Astrocyte (in vitro differentiated cells and primary cell): ENCODE measurements at regions not wholly inside any gene's neighbourhood (a gene's known extent, or its start where the extent isn't known, plus 50 kb on each side); places are given as distances from the start of the nearest gene placed in this dataset.

Experiments used
- DNase-seq: peaks from one replicate; pipeline ENCODE4 v3.0.0-alpha.2; 2010; ENCODE audit warnings: low read depth
- FAIRE-seq: peaks from 2 replicates; lab custom pipeline; 2011; peaks lifted over from hg19 to GRCh38; lab: Jason Lieb, UNC
- H2AFZ ChIP-seq: 2 replicates; pipeline ENCODE4 v1.6.0; 2012; ENCODE audit warnings: low read depth, low read length, inconsistent platforms
- H3K27ac ChIP-seq: 2 replicates; pipeline ENCODE4 v1.5.1; 2011; ENCODE audit warnings: low read depth, low read length, inconsistent platforms
- H3K27me3 ChIP-seq: 2 replicates; pipeline ENCODE4 v1.6.0; 2011; ENCODE audit warnings: low read length, inconsistent platforms; ENCODE audit not compliant: insufficient read depth
- H3K36me3 ChIP-seq: 2 replicates; pipeline ENCODE4 v1.5.1; 2011; ENCODE audit warnings: low read length, inconsistent platforms; ENCODE audit not compliant: insufficient read depth
- H3K4me1 ChIP-seq: 2 replicates; pipeline ENCODE4 v1.5.1; 2011; ENCODE audit warnings: low read length, inconsistent platforms; ENCODE audit not compliant: insufficient read depth
- H3K4me2 ChIP-seq: 2 replicates; pipeline ENCODE4 v1.6.0; 2012; ENCODE audit warnings: low read length, inconsistent platforms
- H3K4me3 ChIP-seq: 2 replicates; pipeline ENCODE4 v1.5.1; 2011; ENCODE audit warnings: low read depth, mild to moderate bottlenecking, low read length, inconsistent platforms; ENCODE audit not compliant: insufficient read depth
- H3K79me2 ChIP-seq: 2 replicates; pipeline ENCODE4 v1.6.0; 2012; ENCODE audit warnings: mild to moderate bottlenecking, low read length, inconsistent platforms; ENCODE audit not compliant: insufficient read depth
- H3K9ac ChIP-seq: 2 replicates; pipeline ENCODE4 v1.6.0; 2012; ENCODE audit warnings: mild to moderate bottlenecking, low read length, inconsistent platforms
- H3K9me3 ChIP-seq: 2 replicates; pipeline ENCODE4 v1.5.1; 2012; ENCODE audit warnings: low read depth, mild to moderate bottlenecking, low read length, inconsistent platforms; ENCODE audit not compliant: insufficient read depth
- H4K20me1 ChIP-seq: 2 replicates; pipeline ENCODE4 v1.6.0; 2012; ENCODE audit warnings: low read length, inconsistent platforms; ENCODE audit not compliant: insufficient read depth
- H3K27ac Mint-ChIP-seq: one replicate; pipeline ENCODE4 v1.8.0; 2021; ENCODE audit warnings: mild to moderate bottlenecking, mixed read lengths; ENCODE audit not compliant: unreplicated experiment
- H3K27me3 Mint-ChIP-seq: one replicate; pipeline ENCODE4 v1.8.0; 2021; ENCODE audit warnings: low read depth, mixed read lengths; ENCODE audit not compliant: unreplicated experiment
- H3K36me3 Mint-ChIP-seq: one replicate; pipeline ENCODE4 v1.8.0; 2021; ENCODE audit warnings: low read depth, mixed read lengths; ENCODE audit not compliant: unreplicated experiment
- H3K4me1 Mint-ChIP-seq: one replicate; pipeline ENCODE4 v1.8.0; 2021; ENCODE audit warnings: low read depth, mixed read lengths; ENCODE audit not compliant: unreplicated experiment
- H3K4me3 Mint-ChIP-seq: one replicate; pipeline ENCODE4 v1.8.0; 2021; ENCODE audit warnings: mild to moderate bottlenecking, moderate library complexity, mixed read lengths; ENCODE audit not compliant: unreplicated experiment
- H3K9me3 Mint-ChIP-seq: one replicate; pipeline ENCODE4 v1.8.0; 2021; ENCODE audit warnings: mild to moderate bottlenecking, mixed read lengths; ENCODE audit not compliant: unreplicated experiment
- CTCF ChIP-seq: IDR thresholded peaks from 2 replicates; pipeline ENCODE4 v1.5.1; 2011; ENCODE audit warnings: low read depth, mild to moderate bottlenecking, inconsistent platforms, low read length, moderate library complexity; ENCODE audit not compliant: insufficient read depth
- EZH2 ChIP-seq: IDR thresholded peaks from 2 replicates; pipeline ENCODE4 v1.6.1; 2012; ENCODE audit warnings: mild to moderate bottlenecking, low read length, inconsistent platforms; ENCODE audit not compliant: insufficient read depth

GRCh38 chr2:56688661-56689060 is 504.9 kb downstream of the CCDC85A start:
- H3K79me2 ChIP-seq: no peaks in the 10 kb centered on the region
- H3K4me2 ChIP-seq: no peak overlapping the region
- TF ChIP-seq EZH2 (no peak), CTCF (no peak)
- FAIRE-seq (no peak), DNase-seq (no peak)
- Mint-ChIP-seq H3K4me1 (peaks cover 20% of the 10 kb centered on the region), H3K27ac (no peak overlapping the region), H3K9me3 (no peaks in the 10 kb centered on the region), H3K36me3 (no peaks in the 10 kb centered on the region), H3K4me3 (no peak overlapping the region), H3K27me3 (no peaks in the 10 kb centered on the region)
- no peaks in the 10 kb centered on the region for H4K20me1 ChIP-seq
- H3K27me3 ChIP-seq: no peaks in the 10 kb centered on the region
- H3K4me1 ChIP-seq: no peaks in the 10 kb centered on the region
- no peak overlapping the region for H3K27ac ChIP-seq
- no peak overlapping the region for H2AFZ ChIP-seq
- no peaks in the 10 kb centered on the region for H3K36me3 ChIP-seq
- H3K9ac ChIP-seq: no peak overlapping the region
- H3K4me3 ChIP-seq: no peak overlapping the region
- no peaks in the 10 kb centered on the region for H3K9me3 ChIP-seq

- Histone ChIP-seq H3K9ac (no peak overlapping the region), H3K27me3 (no peaks in the 10 kb centered on the region), H4K20me1 (no peaks in the 10 kb centered on the region), H3K4me3 (no peak overlapping the region), H3K36me3 (no peaks in the 10 kb centered on the region), H2AFZ (no peak overlapping the region), H3K27ac (no peak overlapping the region), H3K9me3 (no peaks in the 10 kb centered on the region), H3K4me1 (no peaks in the 10 kb centered on the region), H3K4me2 (no peak overlapping the region), H3K79me2 (no peaks in the 10 kb centered on the region)
- DNase-seq (no peak), FAIRE-seq (no peak)
- TF ChIP-seq CTCF: no peak
- TF ChIP-seq EZH2: no peak
- Mint-ChIP-seq H3K9me3 (no peaks in the 10 kb centered on the region), H3K4me3 (no peak overlapping the region), H3K27ac (no peak overlapping the region), H3K36me3 (no peaks in the 10 kb centered on the region), H3K27me3 (no peaks in the 10 kb centered on the region), H3K4me1 (no peaks in the 10 kb centered on the region)
Observed at GRCh38 chr2:56693501-56693900, 509.7 kb downstream of the CCDC85A start.

- Histone ChIP-seq H3K4me1 (no peaks in the 10 kb centered on the region), H3K9me3 (no peaks in the 10 kb centered on the region), H3K4me3 (no peak overlapping the region), H3K9ac (no peak overlapping the region), H3K4me2 (no peak overlapping the region), H3K36me3 (no peaks in the 10 kb centered on the region), H3K79me2 (no peaks in the 10 kb centered on the region), H2AFZ (no peak overlapping the region), H3K27me3 (no peaks in the 10 kb centered on the region), H4K20me1 (no peaks in the 10 kb centered on the region), H3K27ac (no peak overlapping the region)
- FAIRE-seq (no peak), DNase-seq (no peak)
- Mint-ChIP-seq H3K27me3 (no peaks in the 10 kb centered on the region), H3K9me3 (peaks cover 7% of the 10 kb centered on the region), H3K4me3 (no peak overlapping the region), H3K4me1 (no peaks in the 10 kb centered on the region), H3K36me3 (no peaks in the 10 kb centered on the region), H3K27ac (no peak overlapping the region)
- no peak for TF ChIP-seq CTCF
- no peak for TF ChIP-seq EZH2
Observed at GRCh38 chr2:56703001-56703400, 519.2 kb downstream of the CCDC85A start.
